ENCODE measurements at regions not wholly inside any gene's neighbourhood (a gene's known extent, or its start where the extent isn't known, plus 50 kb on each side); places are given as distances from the start of the nearest gene placed in this dataset.
A peak's percentile ranks its signal among the peaks of the same experiment; 100 is the strongest.

GRCh38 chr15:39471785-39472574 lies 108.9 kb upstream of the THBS1 start:
- H3K36me3 ChIP-seq: no peaks in the 10 kb centered on the region
- WGBS, 5 donors: 73 to 97% (median 86%) methylated on average over 2 of the region's 2 CpGs
- intact Hi-C loops (cut with DNase I; ENCODE audit: low total_unique reads): no loop called here
- peak overlapping the region in 7 of 8 donors; percentile 64 to 88 (median 76) for H3K27ac ChIP-seq
- peaks cover 0 to 16% (median 2%) of the 10 kb centered on the region in 6 donors for H3K4me1 ChIP-seq
- no peaks in the 10 kb centered on the region for H3K27me3 ChIP-seq (replicated peaks in 1 of 7)
- no peaks in the 10 kb centered on the region for H3K9me3 ChIP-seq
- TF ChIP-seq CTCF (IDR thresholded peaks at IDR 0.05 in 8 of 11, conservative IDR thresholded peaks at IDR 0.05 in 3 of 11) (no peak), POLR2A (IDR thresholded peaks at IDR 0.05) (no peak), POLR2AphosphoS5 (IDR thresholded peaks at IDR 0.05) (no peak)
- no peak for DNase-seq
- no peak overlapping the region for H3K4me3 ChIP-seq

- TF ChIP-seq POLR2AphosphoS5 (IDR thresholded peaks at IDR 0.05) (peak in 2 of 3 donors; percentile 44 to 79), CTCF (IDR thresholded peaks at IDR 0.05 in 8 of 11, conservative IDR thresholded peaks at IDR 0.05 in 3 of 11) (no peak), POLR2A (IDR thresholded peaks at IDR 0.05) (no peak)
- WGBS, 5 donors: 70 to 81% (median 73%) methylated on average over 11 to 12 of the region's 12 CpGs
- peaks cover 0 to 16% (median 0%) of the 10 kb centered on the region in 6 donors for H3K4me1 ChIP-seq
- intact Hi-C loops (cut with DNase I; ENCODE audit: low total_unique reads): no loop called here
- peak overlapping the region in 7 of 8 donors; percentile 64 to 88 (median 76) for H3K27ac ChIP-seq
- no peaks in the 10 kb centered on the region for H3K27me3 ChIP-seq (replicated peaks in 1 of 7)
- no peaks in the 10 kb centered on the region for H3K36me3 ChIP-seq
- no peaks in the 10 kb centered on the region for H3K9me3 ChIP-seq
- H3K4me3 ChIP-seq: no peak overlapping the region
- peak; percentile 78 for DNase-seq
Measured at GRCh38 chr15:39472621-39473297, 108.1 kb upstream of the THBS1 start.

GRCh38 chr15:39473298-39473947 lies 107.5 kb upstream of the THBS1 start:
- WGBS, 5 donors: 57 to 68% (median 66%) methylated on average over 5 of the region's 5 CpGs
- Histone ChIP-seq H3K27me3 (replicated peaks in 1 of 7) (no peaks in the 10 kb centered on the region), H3K4me3 (no peak overlapping the region), H3K9me3 (no peaks in the 10 kb centered on the region), H3K36me3 (no peaks in the 10 kb centered on the region), H3K27ac (peak overlapping the region in 7 of 8 donors; percentile 64 to 88 (median 76)), H3K4me1 (peaks cover 0 to 12% (median 0%) of the 10 kb centered on the region in 6 donors)
- DNase-seq: no peak
- TF ChIP-seq POLR2AphosphoS5 (IDR thresholded peaks at IDR 0.05): no peak
- no peak for TF ChIP-seq POLR2A (IDR thresholded peaks at IDR 0.05)
- no peak for TF ChIP-seq CTCF (IDR thresholded peaks at IDR 0.05 in 8 of 11, conservative IDR thresholded peaks at IDR 0.05 in 3 of 11)
- intact Hi-C loops (cut with DNase I; ENCODE audit: low total_unique reads): no loop called here

Data from spleen (tissue), 11 donors.